Left lobe of liver (tissue), 2 donors: ENCODE measurements at regions not wholly inside any gene's neighbourhood (a gene's known extent, or its start where the extent isn't known, plus 50 kb on each side); places are given as distances from the start of the nearest gene placed in this dataset.
"Not testable (repeated sequence)": the region's sequence is repeated elsewhere in the genome, so short reads cannot be mapped to it uniquely, and the experiment has no call there.

ENCODE experiments used
- ATAC-seq: fragments of 200-7000 bp; cut with Tn5 transposase; one replicate; pipeline ENCODE4 v1.9.1; 2020; ENCODE audit warnings: mild to moderate bottlenecking, moderate library complexity
- DNase-seq: peaks from one replicate; pipeline ENCODE4 v3.0.0-alpha.2; 2020; ENCODE audit warnings: low spot score
- donor health status: DM: no; HTN: no; CAD: no; lungs with moderate emphysema.
- donor health status: DM: no; HTN: yes; CAD: no.

- DNase-seq (no peak), ATAC-seq (no peak)
These were observed 283.1 kb upstream of the SPANXN4 start for GRCh38 chrX:142742581-142742980.

GRCh38 chrX:142733327-142733726, 292.4 kb upstream of the SPANXN4 start:
- DNase-seq, result no peak
- ATAC-seq, result no peak

GRCh38 chrX:142711796-142712290, 313.9 kb upstream of the SPANXN4 start:
- DNase-seq, result no peak
- no peak for ATAC-seq

- ATAC-seq (no peak), DNase-seq (no peak)
These were observed 323.0 kb upstream of the SPANXN4 start for GRCh38 chrX:142702749-142703148.

GRCh38 chrX:142688256-142688655, 337.5 kb upstream of the SPANXN4 start:
- ATAC-seq (no peak), DNase-seq (no peak)

- DNase-seq, result no peak
- ATAC-seq, result peak; percentile 69
These were observed 339.0 kb upstream of the SPANXN4 start for GRCh38 chrX:142686653-142687283.

GRCh38 chrX:142686206-142686605, 339.5 kb upstream of the SPANXN4 start:
- no peak for ATAC-seq
- DNase-seq, result no peak

- ATAC-seq (peak; percentile 37), DNase-seq (no peak)
These were observed 345.7 kb upstream of the SPANXN4 start for GRCh38 chrX:142680038-142680437.

GRCh38 chrX:142671036-142671435, 354.7 kb upstream of the SPANXN4 start:
- DNase-seq, result no peak
- ATAC-seq, result no peak

- peak; percentile 46 for DNase-seq
- peak; percentile 92 for ATAC-seq
These were observed 362.2 kb upstream of the SPANXN4 start for GRCh38 chrX:142663330-142664095.

- DNase-seq, result no peak
- ATAC-seq, result no peak
These were observed 364.0 kb upstream of the SPANXN4 start for GRCh38 chrX:142661696-142662095.

- no peak for ATAC-seq
- DNase-seq, result no peak
These were observed 370.2 kb upstream of the SPANXN4 start for GRCh38 chrX:142655507-142655906.

- DNase-seq, result no peak
- no peak for ATAC-seq
These were observed 388.5 kb upstream of the SPANXN4 start for GRCh38 chrX:142637206-142637605.

GRCh38 chrX:142616636-142617035, 409.1 kb upstream of the SPANXN4 start:
- DNase-seq (no peak), ATAC-seq (peak; percentile 72)

- DNase-seq, result peak; percentile 45
These were observed 408.3 kb upstream of the MAGEC2 start for GRCh38 chrX:142613403-142613802.

GRCh38 chrX:142606629-142607028, 401.5 kb upstream of the MAGEC2 start:
- not testable (repeated sequence) for DNase-seq, ATAC-seq

More at GRCh38 chrX:142613403-142613802, 408.3 kb upstream of the MAGEC2 start:
- peak; percentile 94 for ATAC-seq

- DNase-seq (no peak), ATAC-seq (no peak)
These were observed 396.7 kb upstream of the MAGEC2 start for GRCh38 chrX:142601792-142602191.

GRCh38 chrX:142593361-142593862, 388.3 kb upstream of the MAGEC2 start:
- ATAC-seq, result no peak
- DNase-seq, result no peak

- peak; percentile 64 for DNase-seq
- ATAC-seq, result peak; percentile 99
These were observed 371.5 kb upstream of the MAGEC2 start for GRCh38 chrX:142576615-142577014.

GRCh38 chrX:142549923-142550322, 344.8 kb upstream of the MAGEC2 start:
- ATAC-seq (no peak), DNase-seq (no peak)

GRCh38 chrX:142505839-142506238, 300.7 kb upstream of the MAGEC2 start:
- DNase-seq (no peak), ATAC-seq (no peak)
